ENCODE measurements at regions not wholly inside any gene's neighbourhood (a gene's known extent, or its start where the extent isn't known, plus 50 kb on each side); places are given as distances from the start of the nearest gene placed in this dataset.

DNA sequence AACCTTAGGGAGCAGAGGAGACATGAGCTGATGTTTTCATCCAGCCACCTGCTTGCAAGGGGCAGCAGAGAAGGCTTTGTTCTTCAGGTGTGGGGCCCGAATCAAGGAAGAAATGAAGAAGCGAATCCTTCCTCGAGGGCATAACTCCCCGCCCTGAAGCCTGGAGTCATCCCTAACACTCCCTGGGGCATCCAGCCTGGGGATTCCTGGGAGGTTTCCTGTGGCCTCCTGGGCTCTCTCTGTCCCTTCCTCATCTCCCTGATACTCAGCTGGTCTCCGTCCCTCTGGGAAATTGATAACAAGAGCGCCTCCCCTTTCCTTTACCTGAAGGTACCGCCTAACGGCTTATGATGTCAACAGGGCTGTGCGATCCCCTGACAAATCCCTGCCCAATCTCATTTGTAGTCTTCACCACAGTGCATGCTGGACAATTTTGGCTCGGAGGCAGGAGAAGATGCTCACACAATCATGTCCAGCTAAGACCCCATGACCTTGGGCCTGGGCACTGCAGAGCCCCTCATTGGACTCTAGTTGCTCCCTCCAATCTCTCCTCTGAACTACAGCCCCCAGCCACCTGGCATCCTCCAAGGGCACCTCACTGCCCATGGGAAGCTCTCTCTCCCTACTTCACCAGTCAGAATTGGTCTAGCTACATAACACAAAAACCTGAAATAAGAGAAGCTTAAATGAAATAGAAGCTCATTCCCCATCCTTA, 80.6 kb upstream of the RTL6 start:
- TF ChIP-seq POLR2A (IDR thresholded peaks at IDR 0.05): no peak
- TF ChIP-seq, protein P1, sequence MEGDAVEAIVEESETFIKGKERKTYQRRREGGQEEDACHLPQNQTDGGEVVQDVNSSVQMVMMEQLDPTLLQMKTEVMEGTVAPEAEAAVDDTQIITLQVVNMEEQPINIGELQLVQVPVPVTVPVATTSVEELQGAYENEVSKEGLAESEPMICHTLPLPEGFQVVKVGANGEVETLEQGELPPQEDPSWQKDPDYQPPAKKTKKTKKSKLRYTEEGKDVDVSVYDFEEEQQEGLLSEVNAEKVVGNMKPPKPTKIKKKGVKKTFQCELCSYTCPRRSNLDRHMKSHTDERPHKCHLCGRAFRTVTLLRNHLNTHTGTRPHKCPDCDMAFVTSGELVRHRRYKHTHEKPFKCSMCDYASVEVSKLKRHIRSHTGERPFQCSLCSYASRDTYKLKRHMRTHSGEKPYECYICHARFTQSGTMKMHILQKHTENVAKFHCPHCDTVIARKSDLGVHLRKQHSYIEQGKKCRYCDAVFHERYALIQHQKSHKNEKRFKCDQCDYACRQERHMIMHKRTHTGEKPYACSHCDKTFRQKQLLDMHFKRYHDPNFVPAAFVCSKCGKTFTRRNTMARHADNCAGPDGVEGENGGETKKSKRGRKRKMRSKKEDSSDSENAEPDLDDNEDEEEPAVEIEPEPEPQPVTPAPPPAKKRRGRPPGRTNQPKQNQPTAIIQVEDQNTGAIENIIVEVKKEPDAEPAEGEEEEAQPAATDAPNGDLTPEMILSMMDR (IDR thresholded peaks at IDR 0.05): no peak
- no peak for TF ChIP-seq POLR2AphosphoS5 (IDR thresholded peaks at IDR 0.05; ENCODE audit: insufficient read depth in 1 of 2, low read depth in 1 of 2)
